ENCODE measurements at regions not wholly inside any gene's neighbourhood (a gene's known extent, or its start where the extent isn't known, plus 50 kb on each side); places are given as distances from the start of the nearest gene placed in this dataset.

- POLR2A ChIA-PET (ENCODE audit: unreplicated experiment) = no interaction called here
- 93% methylated on average over 3 of the region's 9 CpGs; no CpG with 5 or more reads in 1 of the 2 experiments for WGBS, 2 experiments (ENCODE audit: extremely low coverage in 2 of 2, insufficient read length in 1 of 2)
- DNase-seq (no peak), ATAC-seq (ENCODE audit: low read depth) (no peak)
- Histone ChIP-seq H3K9me3 (ENCODE audit: control insufficient read depth, insufficient read depth, low read length) (peaks cover 5% of the 10 kb centered on the region), H3K4me1 (ENCODE audit: control insufficient read depth, insufficient read depth, low read length) (no peaks in the 10 kb centered on the region), H4K20me1 (ENCODE audit: insufficient read depth, low read length) (no peaks in the 10 kb centered on the region), H3K4me2 (ENCODE audit: low read depth, low read length) (no peak overlapping the region), H3K9me1 (ENCODE audit: insufficient read depth, low read length) (no peaks in the 10 kb centered on the region), H3K9ac (ENCODE audit: low read depth, low read length) (no peak overlapping the region), H2BK20ac (ENCODE audit: low read depth, low read length) (no peak overlapping the region), H2AFZ (replicated peaks; ENCODE audit: low read length, poor library complexity) (no peak overlapping the region), H3K56ac (ENCODE audit: extremely low read depth, insufficient read depth, low read length) (no peak overlapping the region), H4K5ac (ENCODE audit: low read depth, low read length) (no peak overlapping the region), H3K27ac (ENCODE audit: insufficient read depth, low read length) (no peak overlapping the region), H3K4ac (ENCODE audit: low read depth, low read length) (no peak overlapping the region), H2BK120ac (ENCODE audit: low read depth, low read length) (no peak overlapping the region), H3K27me3 (ENCODE audit: control insufficient read depth, insufficient read depth, low read length) (no peaks in the 10 kb centered on the region), H3K23ac (ENCODE audit: low read depth, low read length) (no peak overlapping the region), H3K36me3 (ENCODE audit: control insufficient read depth, insufficient read depth, low read length) (no peaks in the 10 kb centered on the region), H2AK9ac (replicated peaks; ENCODE audit: low read depth, low read length, poor library complexity) (no peak overlapping the region), H2BK5ac (ENCODE audit: low read depth, low read length, poor library complexity, severe bottlenecking) (no peak overlapping the region), H4K8ac (ENCODE audit: low read depth in 2 of 2, low read length in 2 of 2) (no peak overlapping the region), H2AK5ac (ENCODE audit: low read depth, low read length) (no peak overlapping the region), H3K14ac (replicated peaks; ENCODE audit: low read depth, low read length) (no peak overlapping the region), H3K18ac (ENCODE audit: low read depth, low read length) (no peak overlapping the region), H3K79me1 (ENCODE audit: low read depth in 1 of 2, low read length in 2 of 2) (no peaks in the 10 kb centered on the region), H2BK15ac (ENCODE audit: low read depth, low read length) (no peak overlapping the region), H4K91ac (ENCODE audit: insufficient read depth, low read depth, low read length) (no peak overlapping the region), H3K4me3 (ENCODE audit: insufficient read depth, low read depth, low read length) (no peak overlapping the region)
- in situ Hi-C loops (cut with MboI; ENCODE audit: low sequenced_read_pairs) (no loop called here), intact Hi-C loops (cut with micrococcal nuclease) (loop anchor here (10.0 kb wide), 1 partner anchor 260 kb away; no protein-coding TSS in a partner anchor), dilution Hi-C loops (cut with HindIII; ENCODE audit: low sequenced_read_pairs, unreplicated experiment) (no loop called here)
- CTCF ChIA-PET = no interaction called here
- no TSS peak for BruUV-seq (replicated peaks)
- TF ChIP-seq RAD21 (IDR thresholded peaks at IDR 0.05; ENCODE audit: low read length) (no peak), RFX5 (IDR thresholded peaks at IDR 0.05; ENCODE audit: low read depth, low read length) (no peak), NFE2L2 (IDR thresholded peaks at IDR 0.05; ENCODE audit: low read depth, low read length) (no peak), SMC3 (IDR thresholded peaks at IDR 0.05; ENCODE audit: low read depth, low read length) (no peak), BHLHE40 (IDR thresholded peaks at IDR 0.05; ENCODE audit: low read depth, low read length) (no peak), CHD1 (IDR thresholded peaks at IDR 0.05; ENCODE audit: low read depth, low read length) (no peak), FOS (IDR thresholded peaks at IDR 0.05; ENCODE audit: low read depth, low read length) (no peak), RCOR1 (IDR thresholded peaks at IDR 0.05; ENCODE audit: insufficient replicate concordance, low read length) (no peak), MAFK (IDR thresholded peaks at IDR 0.05; ENCODE audit: low read depth, low read length) (no peak), ELK1 (IDR thresholded peaks at IDR 0.05; ENCODE audit: borderline replicate concordance, low read depth, low read length) (no peak)
- TF ChIP-seq, protein P1, sequence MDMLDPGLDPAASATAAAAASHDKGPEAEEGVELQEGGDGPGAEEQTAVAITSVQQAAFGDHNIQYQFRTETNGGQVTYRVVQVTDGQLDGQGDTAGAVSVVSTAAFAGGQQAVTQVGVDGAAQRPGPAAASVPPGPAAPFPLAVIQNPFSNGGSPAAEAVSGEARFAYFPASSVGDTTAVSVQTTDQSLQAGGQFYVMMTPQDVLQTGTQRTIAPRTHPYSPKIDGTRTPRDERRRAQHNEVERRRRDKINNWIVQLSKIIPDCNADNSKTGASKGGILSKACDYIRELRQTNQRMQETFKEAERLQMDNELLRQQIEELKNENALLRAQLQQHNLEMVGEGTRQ (IDR thresholded peaks at IDR 0.05; ENCODE audit: low read depth, low read length) = no peak
- TF ChIP-seq, protein P2, sequence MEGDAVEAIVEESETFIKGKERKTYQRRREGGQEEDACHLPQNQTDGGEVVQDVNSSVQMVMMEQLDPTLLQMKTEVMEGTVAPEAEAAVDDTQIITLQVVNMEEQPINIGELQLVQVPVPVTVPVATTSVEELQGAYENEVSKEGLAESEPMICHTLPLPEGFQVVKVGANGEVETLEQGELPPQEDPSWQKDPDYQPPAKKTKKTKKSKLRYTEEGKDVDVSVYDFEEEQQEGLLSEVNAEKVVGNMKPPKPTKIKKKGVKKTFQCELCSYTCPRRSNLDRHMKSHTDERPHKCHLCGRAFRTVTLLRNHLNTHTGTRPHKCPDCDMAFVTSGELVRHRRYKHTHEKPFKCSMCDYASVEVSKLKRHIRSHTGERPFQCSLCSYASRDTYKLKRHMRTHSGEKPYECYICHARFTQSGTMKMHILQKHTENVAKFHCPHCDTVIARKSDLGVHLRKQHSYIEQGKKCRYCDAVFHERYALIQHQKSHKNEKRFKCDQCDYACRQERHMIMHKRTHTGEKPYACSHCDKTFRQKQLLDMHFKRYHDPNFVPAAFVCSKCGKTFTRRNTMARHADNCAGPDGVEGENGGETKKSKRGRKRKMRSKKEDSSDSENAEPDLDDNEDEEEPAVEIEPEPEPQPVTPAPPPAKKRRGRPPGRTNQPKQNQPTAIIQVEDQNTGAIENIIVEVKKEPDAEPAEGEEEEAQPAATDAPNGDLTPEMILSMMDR (conservative IDR thresholded peaks at IDR 0.05; ENCODE audit: low read depth, low read length) = no peak
These were observed 641.8 kb downstream of the NTRK3 start for GRCh38 chr15:87614704-87615103.
